CD4-positive, alpha-beta T cell (primary cell): ENCODE measurements at regions not wholly inside any gene's neighbourhood (a gene's known extent, or its start where the extent isn't known, plus 50 kb on each side); places are given as distances from the start of the nearest gene placed in this dataset.

ENCODE experiments used
- ATAC-seq: fragments of 200-7000 bp; cut with Tn5 transposase; one replicate; pipeline ENCODE4 v1.10.0; 2022; ENCODE audit warnings: mild to moderate bottlenecking; ENCODE audit not compliant: poor library complexity
- CTCF ChIA-PET: fragments of 350-600 bp; sonication (Branson Sonifier 250); formaldehyde crosslinking; loops from one replicate; lab custom pipeline; 2021; ENCODE audit warnings: antibody characterized with exemption, inconsistent platforms; lab: Charles Lee
- POLR2A ChIA-PET: fragments of 350-600 bp; sonication (Branson Sonifier 250); formaldehyde crosslinking; loops from one replicate; lab custom pipeline; 2021; ENCODE audit warnings: antibody characterized with exemption, inconsistent platforms; lab: Charles Lee
- DNase-seq, 14 experiments: peaks; one replicate each; pipeline ENCODE4 v3.0.0-alpha.2; 2013 to 2020; ENCODE audit warnings: mixed read lengths in 2 of 14
- H3K27ac ChIP-seq, 2 donors: one replicate each; pipeline versions ENCODE4 v1.5.1 to v1.7.0; 2013; ENCODE audit warnings: low read length in 2 of 2, low read depth in 1 of 2, mild to moderate bottlenecking in 1 of 2
- H3K27me3 ChIP-seq, 2 experiments: 1 replicate in 1 of 2; 2 replicates in 1 of 2; pipeline versions ENCODE4 v1.6.1 to v1.7.0; 2013; ENCODE audit warnings: low read length in 2 of 2, control low read depth in 1 of 2, mild to moderate bottlenecking in 1 of 2, moderate library complexity in 1 of 2; ENCODE audit not compliant: insufficient read depth in 2 of 2, control insufficient read depth in 1 of 2
- H3K36me3 ChIP-seq: one replicate; pipeline ENCODE4 v1.6.1; 2013; ENCODE audit warnings: low read length, control low read depth; ENCODE audit not compliant: insufficient read depth
- H3K4me1 ChIP-seq: one replicate; pipeline ENCODE4 v1.6.1; 2013; ENCODE audit warnings: low read length, control low read depth; ENCODE audit not compliant: insufficient read depth
- H3K4me3 ChIP-seq: one replicate; pipeline ENCODE4 v1.5.1; 2013; ENCODE audit warnings: mild to moderate bottlenecking, low read length, moderate library complexity
- H3K9me3 ChIP-seq, 2 experiments: 1 replicate in 1 of 2; 2 replicates in 1 of 2; pipeline versions ENCODE4 v1.6.1 to v1.7.0; 2013; ENCODE audit warnings: low read length in 2 of 2, mild to moderate bottlenecking in 2 of 2, control low read depth in 1 of 2, moderate library complexity in 1 of 2; ENCODE audit not compliant: control insufficient read depth in 1 of 2, insufficient read depth in 1 of 2
- H3K27ac Mint-ChIP-seq: one replicate; pipeline ENCODE4 v1.8.0; 2020; ENCODE audit warnings: mixed read lengths
- H3K27me3 Mint-ChIP-seq: one replicate; pipeline ENCODE4 v1.8.0; 2021; ENCODE audit warnings: mixed read lengths
- H3K36me3 Mint-ChIP-seq: one replicate; pipeline ENCODE4 v1.8.0; 2021; ENCODE audit warnings: low read depth, mixed read lengths
- H3K4me1 Mint-ChIP-seq: one replicate; pipeline ENCODE4 v1.8.0; 2021; ENCODE audit warnings: low read depth, mixed read lengths
- H3K4me3 Mint-ChIP-seq: one replicate; pipeline ENCODE4 v1.8.0; 2020; ENCODE audit warnings: mild to moderate bottlenecking, mixed read lengths
- H3K9me3 Mint-ChIP-seq: one replicate; pipeline ENCODE4 v1.8.0; 2020; ENCODE audit warnings: mixed read lengths
- CTCF ChIP-seq: fragments of 200-600 bp; IDR thresholded peaks from one replicate; pipeline ENCODE4 v1.8.0; 2022; ENCODE audit warnings: antibody characterized with exemption, mild to moderate bottlenecking
- intact Hi-C, 2 experiments: fragments of 100-400 bp; cut with DNase I in 1 of 2; cut with micrococcal nuclease in 1 of 2; formaldehyde crosslinking; loops; one replicate each; pipeline versions ENCODE4 v1.15.1 to v1.9.0; 2023 to 2025; cut with DNase I, micrococcal nuclease

DNA sequence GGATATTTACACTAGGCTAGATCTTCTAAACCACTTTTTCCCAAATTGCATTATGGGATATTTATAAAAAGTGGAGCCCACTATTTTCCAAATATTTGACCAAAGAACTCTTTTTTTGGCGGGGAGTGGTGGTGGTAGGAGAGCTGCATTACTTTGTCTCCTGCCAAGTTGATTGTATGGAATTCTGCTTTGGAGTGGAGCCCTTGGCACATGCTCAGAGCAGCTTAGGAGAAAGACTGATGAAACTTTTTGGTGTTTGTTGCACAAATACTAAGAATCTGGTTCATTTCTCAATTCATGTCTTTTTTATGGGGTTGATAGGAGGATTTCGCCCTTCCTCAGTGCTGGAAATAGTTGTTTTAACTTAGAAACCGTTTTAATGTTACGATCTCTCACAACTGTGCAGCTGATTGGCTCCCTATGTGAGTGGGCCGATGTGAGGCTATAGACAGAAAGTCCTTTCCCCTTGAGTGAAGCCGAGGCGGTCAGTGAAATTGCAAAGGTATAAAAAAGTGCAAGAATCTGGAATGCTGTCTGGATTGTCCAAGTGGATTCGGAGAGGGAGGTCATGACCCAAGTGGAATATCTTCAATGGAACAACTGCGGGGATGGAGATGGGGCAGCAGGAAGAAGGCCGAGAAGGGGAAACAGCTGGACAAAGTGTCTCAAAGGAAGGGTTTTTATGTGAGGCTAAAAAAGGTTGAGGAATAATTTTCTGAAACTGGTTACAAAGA lies 415.9 kb downstream of the FGF9 start:
- ChIA-PET POLR2A (interaction anchor here (1.1 kb wide), 1 partner anchor 24 kb away, joined by 3 read pairs; no protein-coding TSS in a partner anchor), CTCF (no interaction called here)
- Mint-ChIP-seq H3K9me3 (no peaks in the 10 kb centered on the region), H3K27ac (no peak overlapping the region), H3K4me3 (no peak overlapping the region), H3K4me1 (peaks cover 17% of the 10 kb centered on the region), H3K36me3 (no peaks in the 10 kb centered on the region), H3K27me3 (peaks cover 4% of the 10 kb centered on the region)
- Histone ChIP-seq H3K27ac (no peak overlapping the region), H3K27me3 (no peaks in the 10 kb centered on the region), H3K4me1 (peaks cover 14% of the 10 kb centered on the region), H3K36me3 (no peaks in the 10 kb centered on the region), H3K4me3 (no peak overlapping the region), H3K9me3 (no peaks in the 10 kb centered on the region)
- DNase-seq, result no peak
- ATAC-seq, result no peak
- intact Hi-C loops, result no loop called here
- no peak for TF ChIP-seq CTCF

- POLR2A ChIA-PET, result interaction anchor here (0.6 kb wide), 1 partner anchor 289 kb away, joined by 3 read pairs; no protein-coding TSS in a partner anchor
- CTCF ChIA-PET, result interaction anchor here (1.3 kb wide), 1 partner anchor 28 kb away, joined by 3 read pairs; no protein-coding TSS in a partner anchor
- no peak overlapping the region for H3K27ac Mint-ChIP-seq
- Histone ChIP-seq H3K27me3 (no peaks in the 10 kb centered on the region), H3K36me3 (no peaks in the 10 kb centered on the region), H3K4me1 (no peaks in the 10 kb centered on the region), H3K27ac (no peak overlapping the region), H3K4me3 (no peak overlapping the region), H3K9me3 (no peaks in the 10 kb centered on the region)
- no peak overlapping the region for H3K4me3 Mint-ChIP-seq
- no peaks in the 10 kb centered on the region for H3K4me1 Mint-ChIP-seq
- H3K27me3 Mint-ChIP-seq, result peaks cover 4% of the 10 kb centered on the region
- ATAC-seq, result no peak
- no peaks in the 10 kb centered on the region for H3K36me3 Mint-ChIP-seq
- DNase-seq, result no peak
- no peak for TF ChIP-seq CTCF
- intact Hi-C loops, result no loop called here
- H3K9me3 Mint-ChIP-seq, result no peaks in the 10 kb centered on the region
These were observed 419.2 kb downstream of the FGF9 start for GRCh38 chr13:22090106-22090505.

DNA sequence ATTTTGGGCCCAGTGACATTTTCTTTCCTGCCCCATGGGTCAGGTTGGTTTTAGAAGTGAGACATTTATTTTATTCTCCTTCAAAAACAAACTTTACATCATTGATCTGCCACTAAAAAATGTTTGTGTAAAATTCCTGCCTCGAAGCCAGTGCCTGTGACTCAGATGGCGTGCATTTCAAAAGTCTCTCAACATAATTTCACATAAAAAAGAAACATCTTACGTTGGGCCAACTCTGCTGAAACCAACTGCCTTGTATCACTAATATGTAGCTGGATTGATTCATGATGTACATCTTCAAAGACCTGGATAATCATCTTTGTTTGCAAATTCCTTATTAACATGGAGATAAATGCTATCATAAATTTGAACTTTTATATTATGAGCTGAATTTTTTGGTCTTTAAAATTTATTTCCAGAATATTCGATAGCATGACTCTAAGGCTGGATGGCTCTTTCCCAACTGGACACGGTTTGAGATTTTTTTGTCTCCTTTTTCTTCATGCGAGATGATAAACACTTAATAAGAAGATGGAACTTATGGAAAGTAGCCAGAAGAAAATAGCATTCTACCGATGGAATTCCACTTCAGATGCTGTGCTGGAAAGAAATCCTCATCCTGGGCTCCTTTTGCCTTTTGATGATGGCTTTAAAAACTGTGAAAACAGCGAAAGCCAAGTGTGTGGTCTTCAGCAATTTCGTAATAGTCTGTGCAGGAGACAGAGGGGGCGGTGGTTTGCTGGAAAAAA lies 420.5 kb downstream of the FGF9 start:
- no peaks in the 10 kb centered on the region for H3K36me3 Mint-ChIP-seq
- Histone ChIP-seq H3K9me3 (no peaks in the 10 kb centered on the region), H3K4me1 (no peaks in the 10 kb centered on the region), H3K36me3 (no peaks in the 10 kb centered on the region), H3K4me3 (no peak overlapping the region), H3K27ac (no peak overlapping the region), H3K27me3 (no peaks in the 10 kb centered on the region)
- ChIA-PET CTCF (interaction anchor here (1.3 kb wide), 1 partner anchor 30 kb away, joined by 3 read pairs; no protein-coding TSS in a partner anchor), POLR2A (no interaction called here)
- TF ChIP-seq CTCF, result no peak
- H3K27me3 Mint-ChIP-seq, result peaks cover 4% of the 10 kb centered on the region
- H3K9me3 Mint-ChIP-seq, result no peaks in the 10 kb centered on the region
- no peaks in the 10 kb centered on the region for H3K4me1 Mint-ChIP-seq
- H3K4me3 Mint-ChIP-seq, result no peak overlapping the region
- DNase-seq (no peak), ATAC-seq (no peak)
- intact Hi-C loops, result no loop called here
- no peak overlapping the region for H3K27ac Mint-ChIP-seq
